Kidney (tissue), 13 donors: ENCODE measurements at regions not wholly inside any gene's neighbourhood (a gene's known extent, or its start where the extent isn't known, plus 50 kb on each side); places are given as distances from the start of the nearest gene placed in this dataset.

Experiments used
- DNase-seq, 5 donors: peaks; one replicate each; pipeline ENCODE4 v3.0.0-alpha.2; 2013 to 2020
- FAIRE-seq: peaks from 2 replicates; lab custom pipeline; 2012; peaks lifted over from hg19 to GRCh38; lab: Jason Lieb, UNC
- H3K27ac ChIP-seq, 2 donors: one replicate each; pipeline ENCODE4 v1.7.0; 2013; ENCODE audit warnings: low read depth in 2 of 2, low read length in 2 of 2, inconsistent platforms in 1 of 2
- H3K27me3 ChIP-seq: one replicate; pipeline ENCODE4 v1.7.1; 2013; ENCODE audit warnings: low read length, inconsistent platforms; ENCODE audit not compliant: control insufficient read depth, insufficient read depth
- H3K36me3 ChIP-seq, 3 donors: one replicate each; pipeline versions ENCODE4 v1.7.0 to v1.7.1; 2013; ENCODE audit warnings: low read length in 3 of 3, control low read depth in 1 of 3, inconsistent platforms in 1 of 3; ENCODE audit not compliant: insufficient read depth in 3 of 3, control insufficient read depth in 2 of 3
- H3K4me1 ChIP-seq, 3 donors: one replicate each; pipeline versions ENCODE4 v1.7.0 to v1.7.1; 2013; ENCODE audit warnings: low read length in 3 of 3, inconsistent platforms in 1 of 3, low read depth in 1 of 3; ENCODE audit not compliant: control insufficient read depth in 2 of 3, insufficient read depth in 2 of 3
- H3K4me3 ChIP-seq, 3 donors: one replicate each; pipeline versions ENCODE4 v1.7.0 to v1.8.1; 2013; ENCODE audit warnings: low read length in 3 of 3, control low read depth in 1 of 3, inconsistent platforms in 1 of 3
- H3K9ac ChIP-seq, 3 donors: one replicate each; pipeline versions ENCODE4 v1.7.0 to v1.7.1; 2013; ENCODE audit warnings: low read length in 3 of 3, control low read depth in 1 of 3, inconsistent platforms in 1 of 3
- H3K9me3 ChIP-seq, 3 donors: one replicate each; pipeline versions ENCODE4 v1.7.0 to v1.7.1; 2013; ENCODE audit warnings: low read length in 3 of 3, control low read depth in 1 of 3, inconsistent platforms in 1 of 3; ENCODE audit not compliant: control insufficient read depth in 2 of 3, insufficient read depth in 1 of 3
- intact Hi-C: fragments of 100-400 bp; cut with DNase I; formaldehyde crosslinking; loops from one replicate; pipeline ENCODE4 v1.11.1; 2022
- TF ChIP-seq, protein P1 (sequence below): IDR thresholded peaks from 3 replicates; pipeline ENCODE4 v1.5.1; 2012; ENCODE audit warnings: mild to moderate bottlenecking, moderate library complexity, borderline replicate concordance; ENCODE audit not compliant: insufficient read depth; ENCODE audit errors: extremely low read depth
- donor health status: control.
- donor health status: control.
- donor health status: control.
- donor health status: control.
- donor health status: control.
- donor health status: DM: yes; HTN: yes; CAD: no.
- donor health status: Normal renal cell carcinoma (clear cell type).

DNA sequence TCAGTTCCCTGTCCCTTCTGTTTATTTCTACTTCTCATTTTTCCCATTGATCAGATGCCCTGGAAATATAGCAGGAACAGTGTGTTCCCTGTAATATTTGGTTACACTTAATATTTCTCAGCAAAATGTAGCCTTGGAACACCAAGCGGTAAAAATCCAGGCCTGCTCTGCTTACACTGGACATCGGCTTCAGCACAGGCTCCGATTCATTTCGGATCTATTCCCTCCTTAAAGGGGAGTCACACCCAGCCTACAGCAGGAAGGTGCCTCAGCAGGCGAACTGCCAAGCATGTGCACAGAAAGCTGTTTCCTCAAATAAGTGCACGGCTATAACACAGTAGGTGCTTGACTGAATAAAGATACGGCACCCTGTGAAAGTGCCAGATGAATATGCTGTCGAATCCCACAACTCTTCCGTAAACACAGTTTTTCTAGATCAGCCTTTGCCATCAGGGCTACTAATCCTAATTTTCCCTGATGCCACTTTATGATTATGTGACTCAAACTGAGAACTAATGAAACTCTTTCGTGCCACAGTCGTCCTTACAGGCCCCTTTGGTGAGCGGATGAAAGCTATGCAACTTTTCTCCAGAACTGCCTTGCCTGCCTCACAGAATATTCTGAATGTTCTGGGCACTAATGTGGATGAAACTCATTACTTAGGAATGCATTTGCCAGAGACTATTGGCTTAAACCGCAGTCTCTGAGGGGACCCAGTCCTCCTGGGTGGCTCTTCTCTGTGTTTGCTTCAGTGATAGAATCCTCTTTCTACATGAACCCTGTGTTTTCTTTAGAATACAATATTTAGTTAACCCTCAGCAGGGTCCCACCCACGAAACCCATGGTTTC is 275.5 kb upstream of the RUNX1 start:
- no peaks in the 10 kb centered on the region for H3K9me3 ChIP-seq
- no peaks in the 10 kb centered on the region for H3K4me1 ChIP-seq
- TF ChIP-seq, protein P1, sequence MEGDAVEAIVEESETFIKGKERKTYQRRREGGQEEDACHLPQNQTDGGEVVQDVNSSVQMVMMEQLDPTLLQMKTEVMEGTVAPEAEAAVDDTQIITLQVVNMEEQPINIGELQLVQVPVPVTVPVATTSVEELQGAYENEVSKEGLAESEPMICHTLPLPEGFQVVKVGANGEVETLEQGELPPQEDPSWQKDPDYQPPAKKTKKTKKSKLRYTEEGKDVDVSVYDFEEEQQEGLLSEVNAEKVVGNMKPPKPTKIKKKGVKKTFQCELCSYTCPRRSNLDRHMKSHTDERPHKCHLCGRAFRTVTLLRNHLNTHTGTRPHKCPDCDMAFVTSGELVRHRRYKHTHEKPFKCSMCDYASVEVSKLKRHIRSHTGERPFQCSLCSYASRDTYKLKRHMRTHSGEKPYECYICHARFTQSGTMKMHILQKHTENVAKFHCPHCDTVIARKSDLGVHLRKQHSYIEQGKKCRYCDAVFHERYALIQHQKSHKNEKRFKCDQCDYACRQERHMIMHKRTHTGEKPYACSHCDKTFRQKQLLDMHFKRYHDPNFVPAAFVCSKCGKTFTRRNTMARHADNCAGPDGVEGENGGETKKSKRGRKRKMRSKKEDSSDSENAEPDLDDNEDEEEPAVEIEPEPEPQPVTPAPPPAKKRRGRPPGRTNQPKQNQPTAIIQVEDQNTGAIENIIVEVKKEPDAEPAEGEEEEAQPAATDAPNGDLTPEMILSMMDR, result no peak
- no peaks in the 10 kb centered on the region for H3K27me3 ChIP-seq
- FAIRE-seq (no peak), DNase-seq (no peak)
- no peaks in the 10 kb centered on the region for H3K36me3 ChIP-seq
- H3K4me3 ChIP-seq, result no peak overlapping the region
- no peak overlapping the region for H3K9ac ChIP-seq
- no peak overlapping the region for H3K27ac ChIP-seq
- intact Hi-C loops, result no loop called here

DNA sequence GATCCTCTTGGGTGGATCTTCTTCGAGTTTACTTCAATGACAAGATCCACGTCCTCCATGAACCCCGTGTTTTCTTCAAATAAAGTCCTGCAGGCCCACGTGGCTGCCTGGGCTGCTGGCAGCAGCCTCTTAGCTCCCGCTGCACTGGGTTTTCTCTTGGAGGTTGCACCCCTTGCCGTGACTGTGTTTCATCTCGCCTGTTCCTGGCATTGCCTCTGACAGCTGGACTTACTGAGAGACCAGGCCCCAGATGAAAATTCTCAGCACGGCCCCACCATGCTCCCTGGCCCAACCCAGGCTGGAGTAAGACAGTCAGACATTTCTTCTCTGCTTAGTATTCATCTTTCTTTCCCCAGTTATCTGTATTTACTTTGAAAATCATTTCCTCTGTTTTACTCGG is 274.8 kb upstream of the RUNX1 start:
- Histone ChIP-seq H3K4me3 (no peak overlapping the region), H3K27me3 (no peaks in the 10 kb centered on the region), H3K4me1 (no peaks in the 10 kb centered on the region), H3K9me3 (no peaks in the 10 kb centered on the region), H3K9ac (no peak overlapping the region), H3K27ac (no peak overlapping the region), H3K36me3 (no peaks in the 10 kb centered on the region)
- DNase-seq, result peak in 2 of 5 donors; percentile 32 to 42
- intact Hi-C loops, result no loop called here
- TF ChIP-seq, protein P1, result no peak
- FAIRE-seq, result no peak

DNA sequence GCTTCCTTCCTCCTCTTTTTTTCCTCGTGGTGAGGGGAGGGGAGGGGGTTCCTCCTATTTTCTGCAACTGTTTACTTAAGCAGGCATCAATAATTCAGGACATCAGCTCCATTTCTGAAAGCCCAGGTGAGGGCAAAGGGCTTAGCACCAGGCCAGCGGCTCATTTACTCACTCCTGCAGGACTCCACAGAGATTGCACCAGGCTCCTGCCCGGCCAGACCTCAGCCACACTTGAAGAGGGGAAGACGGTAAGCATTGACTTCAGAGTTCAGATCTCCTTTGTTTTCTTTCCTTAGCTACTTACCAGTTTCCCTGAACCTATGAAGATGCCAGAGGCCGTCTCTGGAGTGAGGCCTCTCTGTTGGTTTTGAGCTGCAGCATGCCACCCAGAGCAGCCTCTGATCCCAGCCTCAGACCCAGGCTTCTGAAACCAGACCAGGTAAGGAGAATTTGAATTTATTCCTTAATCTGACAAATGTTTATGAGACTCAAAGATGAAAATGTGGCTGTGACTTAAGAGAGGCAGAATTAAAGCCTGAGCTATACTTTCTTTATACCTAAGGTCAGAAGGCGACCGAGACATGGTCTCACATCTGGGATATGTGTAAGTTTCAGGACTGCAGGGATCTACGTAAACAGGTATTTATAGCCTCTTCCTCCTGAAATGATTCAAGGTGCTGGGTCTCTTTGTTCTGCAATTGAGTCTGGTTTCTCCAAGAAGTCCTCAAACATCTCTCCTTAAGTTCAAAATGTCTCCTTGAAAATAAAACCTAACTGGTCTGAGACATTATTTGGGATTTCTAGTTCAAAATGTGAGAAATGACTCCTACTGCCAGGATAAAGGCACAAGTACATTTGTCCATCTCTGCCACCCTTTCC is 272.5 kb upstream of the RUNX1 start:
- H3K27me3 ChIP-seq, result no peaks in the 10 kb centered on the region
- TF ChIP-seq, protein P1, result no peak
- intact Hi-C loops, result no loop called here
- no peak overlapping the region for H3K4me3 ChIP-seq
- DNase-seq, result no peak
- no peak for FAIRE-seq
- no peak overlapping the region for H3K9ac ChIP-seq
- no peaks in the 10 kb centered on the region for H3K9me3 ChIP-seq
- H3K36me3 ChIP-seq, result no peaks in the 10 kb centered on the region
- no peak overlapping the region for H3K27ac ChIP-seq
- no peaks in the 10 kb centered on the region for H3K4me1 ChIP-seq
